ENCODE measurements at regions not wholly inside any gene's neighbourhood (a gene's known extent, or its start where the extent isn't known, plus 50 kb on each side); places are given as distances from the start of the nearest gene placed in this dataset.
"Not testable (repeated sequence)": the region's sequence is repeated elsewhere in the genome, so short reads cannot be mapped to it uniquely, and the experiment has no call there.

DNA sequence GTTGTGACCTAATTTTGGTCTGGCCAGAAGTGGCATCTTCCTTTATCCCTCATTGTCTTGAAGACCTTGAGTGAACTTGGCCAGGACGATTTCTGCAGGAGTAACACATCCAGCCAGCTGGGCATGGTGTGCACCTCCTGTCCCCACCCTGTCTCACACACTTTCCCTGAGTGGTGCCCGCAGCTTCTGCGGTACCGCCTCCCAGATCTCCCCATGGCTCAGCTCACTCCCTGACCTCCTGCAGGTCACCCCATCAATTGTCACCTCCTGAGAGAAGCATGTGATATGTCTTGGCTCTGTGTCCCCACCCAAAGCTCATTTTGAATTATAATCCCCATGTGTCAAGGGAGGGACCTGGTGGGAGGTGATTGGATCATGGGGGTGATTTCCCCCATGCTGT, 50.2 kb upstream of the TP53I11 start:
- no peak for DNase-seq (ENCODE audit: low read depth)

DNA sequence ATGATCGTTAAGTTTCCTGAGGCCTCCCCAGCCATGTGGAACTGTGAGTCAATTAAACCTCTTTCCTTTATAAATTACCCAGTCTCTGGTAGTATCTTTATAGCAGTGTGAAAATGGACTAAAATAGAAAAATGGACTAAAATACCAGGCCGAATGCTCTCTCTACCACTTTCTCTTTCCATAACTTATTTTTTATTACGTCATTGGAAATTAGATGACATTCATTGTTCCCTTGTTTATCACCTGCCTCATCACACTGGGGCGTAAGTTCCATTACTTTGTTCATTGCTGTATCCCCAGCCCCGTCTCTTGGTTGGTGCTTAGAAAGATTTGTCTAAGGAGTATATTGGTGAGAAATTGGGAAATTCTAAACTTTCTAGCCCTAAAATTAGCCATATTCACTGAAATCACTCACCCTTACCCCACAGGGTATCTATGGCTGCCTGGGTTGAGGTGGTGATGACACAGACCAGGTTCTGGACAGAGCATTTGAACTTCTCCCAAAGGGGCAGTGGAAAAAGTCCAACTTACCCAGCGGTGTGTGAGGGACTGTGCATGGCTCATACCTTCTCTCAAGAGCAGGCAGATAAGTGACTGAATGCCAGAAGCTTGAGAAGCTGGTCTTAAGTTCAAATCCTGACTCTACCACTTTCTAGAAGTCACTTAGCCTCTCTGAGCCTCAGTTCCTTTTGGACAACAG, 50.9 kb upstream of the TP53I11 start:
- no peak for DNase-seq (ENCODE audit: low read depth)

DNA sequence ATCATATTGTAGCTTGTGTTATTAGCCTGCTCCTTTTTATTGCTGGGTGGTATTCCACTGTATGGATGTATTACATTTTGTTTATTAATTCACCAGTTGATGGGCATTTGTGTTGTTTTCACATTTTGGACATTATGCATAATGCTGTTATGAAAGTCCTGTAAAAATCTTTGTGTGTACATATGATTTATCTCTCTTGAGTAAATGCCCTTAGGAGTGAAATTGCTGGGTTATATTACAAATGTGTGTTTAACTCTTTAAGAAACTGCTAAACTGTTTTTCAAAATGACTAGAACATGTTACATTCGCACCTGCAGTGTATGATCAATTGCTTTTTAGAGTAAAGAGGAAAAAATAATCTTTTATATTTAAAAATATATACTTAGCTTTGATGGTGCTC, 54.4 kb upstream of the TP53I11 start:
- DNase-seq (ENCODE audit: low read depth) = no peak

GRCh38 chr11:45007011-45007410, 56.3 kb upstream of the TP53I11 start:
- no peak for DNase-seq (ENCODE audit: low read depth)

GRCh38 chr11:45015983-45016382, 65.3 kb upstream of the TP53I11 start:
- DNase-seq (ENCODE audit: low read depth) = not testable (repeated sequence)

DNA sequence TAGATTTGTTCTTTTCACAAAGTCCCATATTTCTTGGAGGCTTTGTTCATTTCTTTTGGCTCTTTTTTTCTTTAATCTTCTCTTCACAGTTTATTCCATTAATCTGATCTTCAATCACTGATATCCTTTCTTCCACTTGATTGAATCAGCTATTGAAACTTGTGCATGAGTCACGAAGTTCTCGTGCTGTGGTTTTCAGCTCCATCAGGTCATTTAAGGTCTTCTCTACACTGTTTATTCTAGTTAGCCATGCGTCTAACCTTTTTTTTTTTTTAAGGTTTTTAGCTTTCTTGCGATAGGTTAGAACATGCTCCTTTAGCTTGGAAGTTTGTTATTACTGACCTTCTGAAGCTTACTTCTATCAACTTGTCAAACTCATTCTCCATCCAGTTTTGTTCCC, 65.8 kb upstream of the TP53I11 start:
- DNase-seq (ENCODE audit: low read depth) = not testable (repeated sequence)

DNA sequence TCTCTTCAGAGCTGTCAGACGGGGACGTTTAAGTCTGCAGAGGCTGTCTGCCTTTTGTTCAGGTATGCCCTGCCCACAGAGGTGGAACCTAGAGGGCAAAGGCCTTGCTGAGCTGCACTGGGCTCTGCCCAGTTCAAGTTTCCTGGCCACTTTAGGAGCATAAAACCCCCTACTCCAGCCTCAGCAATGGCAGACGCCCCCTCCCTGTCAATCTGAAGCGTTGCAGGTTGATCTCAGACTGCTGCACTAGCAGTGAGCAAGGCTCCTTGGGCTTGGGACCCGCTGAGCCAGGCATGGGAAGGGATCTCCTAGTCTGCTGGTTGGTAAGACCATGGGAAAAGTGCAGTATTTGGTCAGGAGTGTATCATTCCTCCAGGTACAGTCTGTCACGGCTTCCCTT, 66.6 kb upstream of the TP53I11 start:
- DNase-seq (ENCODE audit: low read depth) = no peak

- DNase-seq (ENCODE audit: low read depth) = no peak
These were observed 70.3 kb upstream of the TP53I11 start for GRCh38 chr11:45021001-45021400.

- no peak for DNase-seq (ENCODE audit: low read depth)
These were observed 71.0 kb upstream of the TP53I11 start for GRCh38 chr11:45021692-45022141.

DNA sequence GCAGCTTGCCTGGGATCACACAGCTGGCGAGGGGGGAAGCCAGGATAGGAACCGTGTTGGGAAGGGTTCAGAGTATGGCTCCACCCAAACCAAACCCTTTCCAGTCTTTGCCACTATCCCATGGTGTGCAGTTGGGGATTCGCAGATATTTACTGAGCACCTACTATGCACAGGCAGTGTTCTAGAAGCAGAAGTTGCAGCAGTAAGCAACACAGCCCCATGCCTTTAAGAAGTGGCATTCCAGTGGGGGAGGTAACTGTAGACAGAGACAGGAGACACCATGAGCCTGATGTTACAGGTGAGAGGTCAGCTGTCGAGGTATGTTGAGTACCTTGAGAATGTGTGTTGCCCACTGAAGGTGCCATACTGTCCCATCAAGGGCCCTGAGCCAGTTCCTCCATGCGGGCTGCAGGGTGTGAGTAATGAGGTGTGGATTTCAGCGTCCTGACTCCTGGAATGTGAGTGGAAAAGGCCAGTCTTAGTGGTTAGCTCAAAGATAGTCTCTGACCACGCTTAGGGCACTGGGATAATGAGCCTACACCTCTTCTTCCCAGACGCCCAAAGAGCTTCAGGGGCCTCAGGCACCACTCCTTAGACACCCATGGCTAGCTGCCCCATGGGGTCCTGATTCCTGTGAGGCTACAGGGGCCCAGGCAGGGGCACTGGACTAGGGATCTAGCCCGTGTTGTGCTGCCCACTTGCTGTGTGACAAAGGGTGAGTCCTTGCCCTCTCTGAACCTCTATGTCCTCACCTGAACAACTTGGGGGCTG, 71.8 kb upstream of the TP53I11 start:
- DNase-seq (ENCODE audit: low read depth) = no peak

DNA sequence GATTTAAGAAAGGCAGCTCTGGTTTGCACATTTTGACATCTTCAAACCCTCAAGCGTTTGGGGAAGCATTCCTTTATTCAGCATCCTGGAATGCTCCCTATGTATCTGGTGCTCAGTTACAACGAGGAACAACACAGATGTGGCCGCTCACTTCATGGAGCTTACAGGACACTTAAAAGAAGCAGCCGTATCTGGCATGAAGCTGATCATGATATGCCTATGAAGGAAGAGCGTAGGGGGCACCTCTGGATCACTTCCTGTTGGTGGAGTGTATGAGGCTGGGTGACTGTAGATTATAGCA, 72.3 kb upstream of the TP53I11 start:
- no peak for DNase-seq (ENCODE audit: low read depth)

DNA sequence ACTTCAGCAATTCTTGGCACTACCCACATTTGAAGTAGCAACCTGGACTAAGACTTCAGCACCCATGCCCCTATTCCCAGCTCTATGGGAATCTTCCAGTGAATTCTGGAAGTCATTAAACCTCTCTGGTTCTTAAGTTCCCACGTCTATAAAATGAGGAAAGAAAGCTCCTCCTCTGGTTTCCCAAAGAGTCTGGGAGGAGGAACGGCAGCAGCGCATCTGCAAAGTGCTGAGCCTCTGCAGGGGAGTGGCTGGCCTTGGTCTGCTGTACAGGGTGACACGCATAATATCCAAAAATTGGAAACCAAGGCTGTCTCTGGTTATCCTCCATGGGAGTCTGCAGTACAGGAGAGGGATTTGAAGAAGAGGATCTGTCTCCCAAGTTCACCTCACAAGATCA, 73.6 kb upstream of the TP53I11 start:
- DNase-seq (ENCODE audit: low read depth) = no peak

- no peak for DNase-seq (ENCODE audit: low read depth)
These were observed 74.3 kb upstream of the TP53I11 start for GRCh38 chr11:45024846-45025588.

GRCh38 chr11:45025716-45026492, 75.2 kb upstream of the TP53I11 start:
- no peak for DNase-seq (ENCODE audit: low read depth)

DNA sequence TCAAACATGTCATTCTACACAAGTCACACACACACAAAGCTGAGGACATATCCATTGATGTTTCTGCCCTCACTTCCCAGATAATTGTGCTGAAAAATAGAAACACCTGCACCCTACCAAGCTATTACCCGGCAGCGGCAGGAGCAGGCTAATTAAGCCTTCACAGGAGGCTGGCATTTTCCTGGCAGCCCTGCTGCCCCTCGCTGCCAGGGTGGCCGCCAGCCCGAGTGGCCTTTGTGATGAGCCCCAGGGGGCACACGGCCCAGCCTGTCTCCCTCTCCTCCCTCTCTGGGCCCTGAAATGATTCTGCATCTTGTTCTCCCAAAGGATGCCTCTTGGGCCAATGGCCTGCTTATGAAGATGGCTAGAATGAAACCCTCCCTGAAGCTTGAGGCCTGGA, 76.2 kb upstream of the TP53I11 start:
- DNase-seq (ENCODE audit: low read depth) = no peak

DNA sequence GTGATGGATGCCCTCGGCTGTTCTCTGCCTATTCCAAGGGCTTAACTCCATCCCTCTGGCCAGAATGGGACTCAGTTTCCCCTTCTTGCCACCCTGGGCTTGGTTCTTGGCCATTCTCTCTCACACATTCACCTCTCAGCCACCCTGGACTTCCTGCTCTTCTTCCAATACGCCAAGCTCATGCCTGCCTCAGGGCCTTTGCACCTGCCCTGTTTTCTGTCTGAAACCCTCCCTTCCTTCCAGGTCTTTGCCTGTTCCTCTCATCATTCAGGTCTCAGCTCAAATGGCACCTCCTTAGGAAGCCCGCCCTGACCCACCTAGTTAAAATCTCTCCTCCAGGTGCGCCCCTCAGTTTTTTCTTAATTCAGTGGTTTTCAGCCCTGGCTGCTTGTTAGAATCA, 76.6 kb upstream of the TP53I11 start:
- DNase-seq (ENCODE audit: low read depth) = no peak

GRCh38 chr11:45028911-45029682, 78.4 kb upstream of the TP53I11 start:
- no peak for DNase-seq (ENCODE audit: low read depth)

- DNase-seq (ENCODE audit: low read depth) = no peak
These were observed 80.1 kb upstream of the TP53I11 start for GRCh38 chr11:45030778-45031177.

DNA sequence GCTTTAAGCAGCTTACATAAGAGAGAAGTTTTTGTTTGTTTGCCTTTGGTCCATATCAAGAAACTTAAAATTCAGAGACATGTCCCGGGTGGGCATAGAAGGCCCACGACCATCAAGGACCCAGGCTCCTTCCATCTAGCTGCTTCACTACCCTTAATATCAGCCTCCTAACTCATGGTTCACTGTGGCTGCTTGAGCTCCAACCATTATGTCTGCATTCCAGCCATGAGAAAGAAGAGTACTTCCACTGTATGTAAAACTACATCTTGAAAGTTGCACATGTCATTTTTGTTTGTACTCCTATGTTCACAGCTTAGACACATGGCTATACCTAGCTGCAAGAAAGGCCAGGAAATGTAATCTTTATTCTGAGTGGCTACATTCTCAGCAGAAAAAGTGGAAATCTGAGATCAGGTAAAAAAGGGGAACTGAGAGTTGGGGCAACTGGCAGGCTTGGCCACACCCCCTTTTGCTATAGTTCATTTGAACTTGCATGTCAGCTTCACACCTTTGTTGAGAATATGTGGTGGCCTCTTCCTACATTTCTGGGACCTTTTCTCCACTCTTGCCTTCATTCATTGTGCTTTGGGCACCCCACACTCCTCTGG, 81.3 kb upstream of the TP53I11 start:
- no peak for DNase-seq (ENCODE audit: low read depth)

DNA sequence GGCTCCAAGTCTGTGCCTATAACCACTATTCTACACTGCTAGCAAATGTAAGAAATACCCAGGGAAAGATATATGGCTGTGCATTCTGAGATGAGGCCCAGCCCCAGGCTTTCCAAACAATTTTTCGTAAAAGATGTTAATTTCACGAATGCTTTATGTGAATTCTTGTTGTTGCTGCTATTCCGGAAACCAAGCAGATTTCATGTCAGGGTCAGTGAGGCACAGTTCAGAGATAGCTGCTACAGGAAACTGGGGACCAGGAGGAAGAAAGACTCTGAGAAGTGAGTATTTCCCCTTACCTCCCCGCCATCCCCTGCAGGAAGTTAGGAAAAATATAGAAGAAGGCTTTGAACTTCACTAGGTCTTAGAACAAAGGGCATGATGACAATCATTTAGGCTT, 84.7 kb upstream of the TP53I11 start:
- DNase-seq (ENCODE audit: low read depth) = no peak

DNA sequence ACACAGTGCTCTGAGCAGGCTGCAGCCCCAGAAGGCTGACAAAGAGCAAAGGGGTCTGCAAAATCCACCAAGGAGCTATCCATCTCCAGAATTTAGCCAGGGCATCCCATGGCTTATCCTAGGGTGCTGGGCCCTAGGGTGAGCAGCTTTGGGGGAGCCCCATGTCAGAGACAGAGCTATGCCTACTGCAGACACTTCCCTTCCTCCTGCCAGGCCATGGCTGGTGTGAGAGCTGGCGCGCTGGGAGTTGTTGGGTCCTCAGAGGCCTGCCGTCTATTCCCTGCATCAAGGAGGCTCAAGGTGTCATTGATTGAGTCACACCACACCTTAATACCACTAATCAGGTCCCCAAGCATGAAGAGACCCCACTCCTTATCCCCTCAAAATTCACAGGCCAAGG, 85.3 kb upstream of the TP53I11 start:
- no peak for DNase-seq (ENCODE audit: low read depth)

All from T follicular helper cell (primary cell).